Suprapubic skin (tissue), 4 donors: ENCODE measurements at regions not wholly inside any gene's neighbourhood (a gene's known extent, or its start where the extent isn't known, plus 50 kb on each side); places are given as distances from the start of the nearest gene placed in this dataset.

ENCODE experiments used
- CTCF ChIP-seq, 2 donors: fragments of 200-600 bp in 1 of 2; fragments of 450-650 bp in 1 of 2; sonication (generic) in 1 of 2; IDR thresholded peaks; one replicate each; pipeline ENCODE4 v1.5.1; 2016 to 2019; ENCODE audit warnings: antibody characterized with exemption in 2 of 2, mild to moderate bottlenecking in 1 of 2, moderate library complexity in 1 of 2
- POLR2A ChIP-seq, 2 donors: fragments of 450-650 bp; IDR thresholded peaks; one replicate each; pipeline ENCODE4 v1.6.1; 2017; ENCODE audit warnings: antibody characterized with exemption in 2 of 2, mild to moderate bottlenecking in 2 of 2, moderate library complexity in 2 of 2
- POLR2AphosphoS5 ChIP-seq, 3 donors: sonication (generic); formaldehyde crosslinking; IDR thresholded peaks; one replicate each; pipeline ENCODE4 v1.6.1; 2017; ENCODE audit warnings: antibody characterized with exemption in 3 of 3

GRCh38 chr6:14498748-14499147 lies 381.2 kb downstream of the CD83 start:
- TF ChIP-seq CTCF (IDR thresholded peaks at IDR 0.05) (no peak), POLR2AphosphoS5 (IDR thresholded peaks at IDR 0.05) (no peak), POLR2A (IDR thresholded peaks at IDR 0.05) (no peak)
